ENCODE measurements at regions not wholly inside any gene's neighbourhood (a gene's known extent, or its start where the extent isn't known, plus 50 kb on each side); places are given as distances from the start of the nearest gene placed in this dataset.

DNA sequence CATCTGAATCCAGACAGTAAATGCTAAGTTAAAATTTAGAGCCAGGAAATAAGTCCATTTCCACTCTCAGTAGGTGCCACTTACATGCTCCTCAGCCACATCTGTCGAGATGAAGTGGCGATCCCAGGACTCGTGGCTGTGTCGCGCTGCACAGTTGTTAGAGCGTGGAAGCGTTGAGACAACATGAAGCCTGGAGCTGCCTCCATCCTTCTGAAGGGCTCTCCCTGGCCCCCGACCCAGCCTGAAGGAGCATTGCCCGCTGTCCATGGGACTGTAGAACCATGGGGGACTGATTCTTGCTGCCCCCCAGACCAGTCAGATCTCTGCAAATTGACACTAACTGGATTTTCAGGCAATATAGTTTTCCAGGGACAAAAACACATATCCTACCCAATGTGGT is 58.9 kb downstream of the IRX1 start:
- Mint-ChIP-seq H3K27ac (no peak overlapping the region), H3K36me3 (ENCODE audit: low read depth) (no peaks in the 10 kb centered on the region)

GRCh38 chr5:3656803-3657202 is 61.2 kb downstream of the IRX1 start:
- Mint-ChIP-seq H3K9me3 (no peaks in the 10 kb centered on the region), H3K36me3 (ENCODE audit: low read depth) (no peaks in the 10 kb centered on the region), H3K4me3 (no peak overlapping the region), H3K4me1 (ENCODE audit: low read depth) (no peaks in the 10 kb centered on the region), H3K27ac (no peak overlapping the region), H3K27me3 (no peaks in the 10 kb centered on the region)
- intact Hi-C loops (cut with micrococcal nuclease), result no loop called here

More for the DNA sequence above, 58.9 kb downstream of the IRX1 start:
- Mint-ChIP-seq H3K27me3 (no peaks in the 10 kb centered on the region), H3K4me1 (ENCODE audit: low read depth) (no peaks in the 10 kb centered on the region), H3K4me3 (no peak overlapping the region), H3K9me3 (no peaks in the 10 kb centered on the region)
- intact Hi-C loops (cut with micrococcal nuclease), result no loop called here

DNA sequence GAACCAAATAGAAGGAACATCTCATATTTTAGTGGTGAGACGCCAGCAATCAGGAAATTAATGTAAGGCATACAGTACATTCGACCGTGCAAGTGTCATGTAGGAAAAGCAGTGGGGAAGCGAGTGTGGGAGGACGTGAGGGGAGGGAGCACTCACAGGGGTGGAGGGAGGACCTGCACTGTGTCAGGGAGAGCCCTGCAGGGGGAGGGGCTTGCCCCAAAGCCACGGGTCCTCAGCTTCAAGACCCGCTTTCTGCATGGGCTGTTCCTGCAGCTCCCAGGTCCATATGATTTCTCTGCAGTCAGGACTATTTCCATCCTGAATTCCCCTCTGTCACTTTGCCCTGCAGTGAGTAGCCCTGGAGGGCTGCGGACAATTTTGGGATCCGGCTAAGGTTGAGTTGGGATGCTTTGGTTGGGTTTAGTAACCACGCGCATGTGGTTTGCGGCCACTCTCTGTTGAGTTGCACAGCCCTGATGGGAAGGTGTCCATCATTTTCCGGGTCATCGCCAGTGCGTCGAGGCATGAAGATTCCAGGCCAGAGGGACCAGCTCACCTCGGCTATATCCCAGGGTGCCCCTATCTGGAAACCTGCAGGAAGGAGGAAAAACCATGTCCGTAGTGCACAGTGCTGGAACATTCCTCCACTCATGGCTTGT is 61.9 kb downstream of the IRX1 start:
- no peaks in the 10 kb centered on the region for H3K4me1 Mint-ChIP-seq (ENCODE audit: low read depth)
- intact Hi-C loops (cut with micrococcal nuclease), result no loop called here
- H3K4me3 Mint-ChIP-seq, result no peak overlapping the region
- H3K27ac Mint-ChIP-seq, result no peak overlapping the region
- H3K9me3 Mint-ChIP-seq, result no peaks in the 10 kb centered on the region
- H3K27me3 Mint-ChIP-seq, result no peaks in the 10 kb centered on the region
- H3K36me3 Mint-ChIP-seq (ENCODE audit: low read depth), result no peaks in the 10 kb centered on the region

GRCh38 chr5:3658929-3659328 is 63.3 kb downstream of the IRX1 start:
- H3K4me3 Mint-ChIP-seq, result no peak overlapping the region

DNA sequence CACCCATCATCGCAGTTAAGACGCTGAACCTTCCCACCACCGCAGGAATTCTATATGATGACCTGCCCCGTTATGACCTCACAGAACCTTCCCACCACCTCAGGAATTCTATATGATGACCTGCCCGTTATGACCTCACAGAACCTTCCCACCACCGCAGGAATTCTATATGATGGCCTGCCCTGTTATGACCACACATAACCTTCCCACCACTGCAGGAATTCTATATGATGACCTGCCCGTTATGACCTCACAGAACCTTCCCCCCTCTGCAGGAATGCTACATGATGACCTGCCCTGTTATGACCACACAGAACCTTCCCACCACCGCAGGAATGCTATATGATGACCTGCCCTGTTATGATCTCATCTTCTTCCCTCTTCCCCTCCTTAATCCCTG is 64.3 kb downstream of the IRX1 start:
- Mint-ChIP-seq H3K27ac (no peak overlapping the region), H3K36me3 (ENCODE audit: low read depth) (no peaks in the 10 kb centered on the region), H3K4me3 (no peak overlapping the region), H3K27me3 (no peaks in the 10 kb centered on the region), H3K4me1 (ENCODE audit: low read depth) (no peaks in the 10 kb centered on the region), H3K9me3 (no peaks in the 10 kb centered on the region)
- intact Hi-C loops (cut with micrococcal nuclease), result no loop called here

More at GRCh38 chr5:3658929-3659328, 63.3 kb downstream of the IRX1 start:
- Mint-ChIP-seq H3K27me3 (no peaks in the 10 kb centered on the region), H3K9me3 (no peaks in the 10 kb centered on the region), H3K36me3 (ENCODE audit: low read depth) (no peaks in the 10 kb centered on the region), H3K27ac (no peak overlapping the region), H3K4me1 (ENCODE audit: low read depth) (no peaks in the 10 kb centered on the region)
- intact Hi-C loops (cut with micrococcal nuclease), result no loop called here

- no peak overlapping the region for H3K4me3 Mint-ChIP-seq
- H3K27me3 Mint-ChIP-seq, result no peaks in the 10 kb centered on the region
- H3K27ac Mint-ChIP-seq, result no peak overlapping the region
- no peaks in the 10 kb centered on the region for H3K36me3 Mint-ChIP-seq (ENCODE audit: low read depth)
- intact Hi-C loops (cut with micrococcal nuclease), result no loop called here
- H3K9me3 Mint-ChIP-seq, result no peaks in the 10 kb centered on the region
- H3K4me1 Mint-ChIP-seq (ENCODE audit: low read depth), result no peaks in the 10 kb centered on the region
These were observed 65.0 kb downstream of the IRX1 start for GRCh38 chr5:3660630-3661029.

- H3K27ac Mint-ChIP-seq, result no peak overlapping the region
- no peaks in the 10 kb centered on the region for H3K4me1 Mint-ChIP-seq (ENCODE audit: low read depth)
- H3K4me3 Mint-ChIP-seq, result no peak overlapping the region
- H3K36me3 Mint-ChIP-seq (ENCODE audit: low read depth), result no peaks in the 10 kb centered on the region
- intact Hi-C loops (cut with micrococcal nuclease), result no loop called here
- no peaks in the 10 kb centered on the region for H3K27me3 Mint-ChIP-seq
- peaks cover 3% of the 10 kb centered on the region for H3K9me3 Mint-ChIP-seq
These were observed 66.2 kb downstream of the IRX1 start for GRCh38 chr5:3661755-3662296.

- Mint-ChIP-seq H3K4me3 (no peak overlapping the region), H3K27me3 (no peaks in the 10 kb centered on the region)
These were observed 66.7 kb downstream of the IRX1 start for GRCh38 chr5:3662344-3662743.

DNA sequence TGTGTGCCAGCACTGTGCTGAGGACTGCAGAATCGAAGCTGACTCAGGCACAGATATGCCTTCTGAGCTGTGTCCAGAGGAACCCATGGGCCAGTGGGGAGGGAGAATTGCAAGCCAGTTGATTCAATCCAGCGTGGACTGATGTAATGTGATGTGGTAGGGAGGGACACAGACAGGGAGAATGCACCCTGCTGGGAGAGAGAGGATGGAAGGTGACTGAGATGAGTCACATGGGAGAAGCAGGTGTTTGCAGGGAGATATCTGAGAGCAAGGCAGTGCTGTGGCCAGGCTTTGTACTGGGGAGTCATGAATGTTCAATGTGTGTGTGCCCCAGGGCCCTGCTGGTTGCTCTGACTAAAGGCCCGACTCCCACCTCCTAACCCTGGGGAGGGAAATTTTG is 75.7 kb downstream of the IRX1 start:
- Mint-ChIP-seq H3K27ac (no peak overlapping the region), H3K36me3 (ENCODE audit: low read depth) (no peaks in the 10 kb centered on the region), H3K9me3 (peaks cover 39% of the 10 kb centered on the region), H3K4me3 (no peak overlapping the region), H3K4me1 (ENCODE audit: low read depth) (no peaks in the 10 kb centered on the region), H3K27me3 (no peaks in the 10 kb centered on the region)
- intact Hi-C loops (cut with micrococcal nuclease), result no loop called here

More at GRCh38 chr5:3662344-3662743, 66.7 kb downstream of the IRX1 start:
- Mint-ChIP-seq H3K4me1 (ENCODE audit: low read depth) (no peaks in the 10 kb centered on the region), H3K9me3 (peaks cover 8% of the 10 kb centered on the region), H3K36me3 (ENCODE audit: low read depth) (no peaks in the 10 kb centered on the region), H3K27ac (no peak overlapping the region)
- intact Hi-C loops (cut with micrococcal nuclease), result no loop called here

DNA sequence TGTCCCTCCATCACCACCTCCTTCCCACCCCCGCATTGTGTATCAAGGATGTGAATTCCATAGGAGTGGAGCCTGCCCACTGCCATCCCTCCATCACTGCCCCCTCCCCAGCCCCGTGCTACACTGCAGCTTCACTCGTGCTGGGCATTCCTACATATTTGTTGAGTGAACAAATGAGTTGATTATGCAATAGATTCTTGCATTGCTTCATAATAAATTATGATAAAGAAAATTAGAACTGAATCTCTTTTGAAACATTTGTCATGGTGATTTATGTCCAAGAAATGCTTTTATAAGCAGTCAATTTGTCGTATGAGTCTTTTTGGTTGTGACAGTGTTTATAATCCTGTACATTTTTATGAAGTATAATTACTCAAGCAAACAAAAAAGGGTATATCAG is 83.2 kb downstream of the IRX1 start:
- Mint-ChIP-seq H3K27me3 (no peaks in the 10 kb centered on the region), H3K4me3 (no peak overlapping the region), H3K36me3 (ENCODE audit: low read depth) (no peaks in the 10 kb centered on the region), H3K4me1 (ENCODE audit: low read depth) (no peaks in the 10 kb centered on the region), H3K27ac (no peak overlapping the region), H3K9me3 (peaks cover 9% of the 10 kb centered on the region)
- intact Hi-C loops (cut with micrococcal nuclease), result no loop called here

- Mint-ChIP-seq H3K9me3 (peaks cover 9% of the 10 kb centered on the region), H3K36me3 (ENCODE audit: low read depth) (no peaks in the 10 kb centered on the region), H3K4me1 (ENCODE audit: low read depth) (no peaks in the 10 kb centered on the region), H3K4me3 (no peak overlapping the region), H3K27ac (no peak overlapping the region), H3K27me3 (no peaks in the 10 kb centered on the region)
- intact Hi-C loops (cut with micrococcal nuclease), result no loop called here
These were observed 85.2 kb downstream of the IRX1 start for GRCh38 chr5:3680821-3681220.

GRCh38 chr5:3684118-3684517 is 88.5 kb downstream of the IRX1 start:
- H3K27ac Mint-ChIP-seq, result no peak overlapping the region
- H3K27me3 Mint-ChIP-seq, result no peaks in the 10 kb centered on the region
- no peaks in the 10 kb centered on the region for H3K9me3 Mint-ChIP-seq
- no peak overlapping the region for H3K4me3 Mint-ChIP-seq
- no peaks in the 10 kb centered on the region for H3K4me1 Mint-ChIP-seq (ENCODE audit: low read depth)
- H3K36me3 Mint-ChIP-seq (ENCODE audit: low read depth), result no peaks in the 10 kb centered on the region
- intact Hi-C loops (cut with micrococcal nuclease), result no loop called here

GRCh38 chr5:3684771-3685354 is 89.2 kb downstream of the IRX1 start:
- no peak overlapping the region for H3K27ac Mint-ChIP-seq
- H3K9me3 Mint-ChIP-seq, result no peaks in the 10 kb centered on the region
- H3K36me3 Mint-ChIP-seq (ENCODE audit: low read depth), result no peaks in the 10 kb centered on the region
- H3K4me1 Mint-ChIP-seq (ENCODE audit: low read depth), result no peaks in the 10 kb centered on the region
- H3K4me3 Mint-ChIP-seq, result no peak overlapping the region
- intact Hi-C loops (cut with micrococcal nuclease), result no loop called here
- no peaks in the 10 kb centered on the region for H3K27me3 Mint-ChIP-seq

- intact Hi-C loops (cut with micrococcal nuclease), result no loop called here
- Mint-ChIP-seq H3K36me3 (ENCODE audit: low read depth) (no peaks in the 10 kb centered on the region), H3K9me3 (peaks cover 28% of the 10 kb centered on the region), H3K27me3 (no peaks in the 10 kb centered on the region), H3K27ac (no peak overlapping the region), H3K4me1 (ENCODE audit: low read depth) (no peaks in the 10 kb centered on the region), H3K4me3 (no peak overlapping the region)
These were observed 99.2 kb downstream of the IRX1 start for GRCh38 chr5:3694819-3695218.

DNA sequence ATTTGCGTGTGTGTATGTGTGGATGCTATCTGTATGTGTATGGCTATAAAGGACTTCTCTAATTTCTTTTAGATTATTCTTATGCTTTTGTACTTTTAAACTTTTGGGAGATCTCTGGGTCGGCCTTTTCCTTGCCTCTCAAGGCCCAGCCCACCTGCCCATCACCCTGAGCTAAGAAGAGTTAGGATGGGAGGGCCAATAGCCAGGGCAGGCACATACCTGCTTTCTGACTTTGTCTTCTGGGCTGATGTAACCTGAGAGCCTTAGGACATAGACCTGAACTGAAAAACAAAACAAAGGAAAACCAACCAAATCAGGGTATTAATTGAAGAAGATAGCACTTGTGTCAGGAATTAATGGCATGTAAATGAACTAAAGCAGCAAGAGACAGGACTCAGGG is 100.2 kb downstream of the IRX1 start:
- Mint-ChIP-seq H3K36me3 (ENCODE audit: low read depth) (no peaks in the 10 kb centered on the region), H3K27me3 (no peaks in the 10 kb centered on the region), H3K9me3 (peaks cover 38% of the 10 kb centered on the region), H3K4me3 (no peak overlapping the region), H3K4me1 (ENCODE audit: low read depth) (no peaks in the 10 kb centered on the region), H3K27ac (no peak overlapping the region)
- intact Hi-C loops (cut with micrococcal nuclease), result no loop called here
